SU-DHL-6 (cell line): ENCODE measurements at regions not wholly inside any gene's neighbourhood (a gene's known extent, or its start where the extent isn't known, plus 50 kb on each side); places are given as distances from the start of the nearest gene placed in this dataset.

Experiments used
- CTCF ChIP-seq: fragments of 200-600 bp; sonication (generic); IDR thresholded peaks from one replicate; pipeline ENCODE4 v1.5.1; 2017; ENCODE audit warnings: antibody characterized with exemption, mild to moderate bottlenecking, low read length, moderate library complexity; ENCODE audit not compliant: insufficient read depth, poor library complexity, severe bottlenecking
- EZH2phosphoT487 ChIP-seq: fragments of 200-600 bp; sonication (generic), shearing (Covaris generic); conservative IDR thresholded peaks from 2 replicates; pipeline ENCODE4 v1.6.1; 2018; ENCODE audit warnings: mild to moderate bottlenecking, antibody characterized with exemption, low read length, moderate library complexity, mixed read lengths

DNA sequence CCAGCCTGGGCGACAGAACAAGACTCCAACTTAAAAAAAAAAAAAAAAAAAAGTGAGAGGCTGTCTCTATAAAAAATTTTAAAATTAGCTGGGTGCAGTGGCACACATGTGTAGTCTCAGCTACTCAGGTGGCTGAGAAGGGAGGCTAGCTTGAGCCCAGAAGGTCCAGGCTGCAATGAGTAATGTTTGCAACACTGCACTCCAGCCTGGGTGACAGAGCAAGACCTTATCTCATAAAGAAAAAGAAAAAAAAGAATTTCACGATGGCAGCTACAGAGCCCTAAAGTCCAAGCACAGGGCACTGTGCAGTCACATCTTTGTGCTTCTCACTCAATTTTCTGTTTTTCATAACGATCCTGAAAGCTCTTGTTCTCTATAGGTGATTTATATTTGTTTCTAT is 209.5 kb upstream of the KCTD7 start:
- TF ChIP-seq CTCF (no peak), EZH2phosphoT487 (no peak)
